ENCODE measurements at regions not wholly inside any gene's neighbourhood (a gene's known extent, or its start where the extent isn't known, plus 50 kb on each side); places are given as distances from the start of the nearest gene placed in this dataset.

DNA sequence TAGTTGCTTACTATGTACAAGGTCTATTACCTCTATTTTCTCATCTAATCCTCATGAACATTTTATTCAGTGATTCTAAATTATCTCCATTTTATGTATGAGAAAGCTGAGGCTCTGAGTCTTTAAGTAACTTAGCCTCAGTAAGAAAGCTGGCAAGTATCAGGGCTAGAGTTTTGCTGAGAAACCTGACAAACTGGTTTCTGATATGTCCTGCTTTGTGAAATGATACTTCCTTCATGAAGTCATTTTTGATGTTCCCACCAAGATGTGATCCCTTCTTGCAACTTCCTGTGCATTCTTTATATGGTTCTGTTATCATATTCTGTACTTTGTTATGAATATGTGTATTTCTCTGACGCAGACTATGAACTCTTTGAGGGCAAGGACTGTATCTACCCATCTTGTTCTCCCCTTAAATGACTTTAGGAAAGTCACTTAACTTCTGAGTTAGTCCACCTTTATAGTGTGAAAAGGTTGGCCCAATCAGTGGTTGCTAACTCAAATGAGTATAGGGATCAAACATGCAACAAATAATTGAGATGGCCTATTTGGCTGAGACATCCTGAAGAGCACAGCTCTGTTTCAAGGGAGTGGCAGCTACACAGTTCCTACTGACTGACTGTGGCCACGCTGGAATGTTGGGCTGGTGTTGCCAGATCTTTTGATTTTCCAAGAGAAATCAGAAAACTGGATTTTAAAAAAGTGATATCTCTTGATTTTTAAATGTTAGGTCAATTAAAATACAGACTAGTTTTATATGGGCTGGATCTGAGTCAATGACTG is 127.9 kb upstream of the AMOT start:
- no peaks in the 10 kb centered on the region for H4K20me1 ChIP-seq (replicated peaks in 1 of 2; ENCODE audit: control insufficient read depth in 1 of 2, insufficient read depth in 2 of 2, low read length in 2 of 2)
- DNase-seq (ENCODE audit: low read depth in 1 of 2, low spot score in 2 of 2), result no peak
- WGBS, 2 experiments (ENCODE audit: extremely low coverage in 1 of 2, insufficient coverage in 1 of 2, insufficient read length in 1 of 2, insufficient replicate concordance in 2 of 2, low coverage in 1 of 2, low lambda C conversion rate in 2 of 2, missing lambda C conversion rate in 1 of 2), result 92% methylated on average over 1 of the region's 2 CpGs; no CpG with 5 or more reads in 1 of the 2 experiments
- no peak overlapping the region for H4K8ac ChIP-seq (ENCODE audit: extremely low read depth, insufficient read depth, low read length)
- H2BK120ac ChIP-seq (replicated peaks; ENCODE audit: low read depth, low read length), result no peak overlapping the region
- H3K18ac ChIP-seq (ENCODE audit: extremely low read depth, low read length), result no peak overlapping the region
- H3K56ac ChIP-seq (replicated peaks; ENCODE audit: insufficient read length, low read depth, low read length), result no peak overlapping the region
- H3K27ac ChIP-seq (ENCODE audit: low read depth, low read length), result no peak overlapping the region
- H3K36me3 ChIP-seq (ENCODE audit: control insufficient read depth in 2 of 4, insufficient read depth in 4 of 4, low read length in 3 of 4), result no peaks in the 10 kb centered on the region
- no peaks in the 10 kb centered on the region for H3K9me3 ChIP-seq (ENCODE audit: insufficient read depth in 2 of 2, low read depth in 1 of 2, low read length in 1 of 2)
- H3K4me1 ChIP-seq (replicated peaks in 1 of 4; ENCODE audit: control insufficient read depth in 3 of 4, insufficient read depth in 4 of 4, low read length in 3 of 4), result no peaks in the 10 kb centered on the region
- H4K91ac ChIP-seq (replicated peaks; ENCODE audit: insufficient read length, low read length), result no peak overlapping the region
- no peak overlapping the region for H2BK20ac ChIP-seq (ENCODE audit: low read length)
- H2BK15ac ChIP-seq (ENCODE audit: low read length), result no peak overlapping the region
- no peak overlapping the region for H4K5ac ChIP-seq (ENCODE audit: insufficient read length, low read depth, low read length)
- no peak for FAIRE-seq
- no peaks in the 10 kb centered on the region for H3K23me2 ChIP-seq (ENCODE audit: low read depth, low read length)
- CTCF ChIA-PET (ENCODE audit: partially characterized antibody), result no interaction called here
- H2BK12ac ChIP-seq (ENCODE audit: low read depth, low read length), result no peak overlapping the region
- TF ChIP-seq KDM1A (IDR thresholded peaks at IDR 0.05; ENCODE audit: borderline replicate concordance, low read length), result no peak
- TF ChIP-seq TAF1 (IDR thresholded peaks at IDR 0.05; ENCODE audit: low read depth, low read length), result no peak
- TF ChIP-seq SP2 (IDR thresholded peaks at IDR 0.05; ENCODE audit: low read length), result no peak
- no peak for TF ChIP-seq BRCA1 (IDR thresholded peaks at IDR 0.05; ENCODE audit: low read depth, low read length)
- no peak for TF ChIP-seq RNF2 (IDR thresholded peaks at IDR 0.05; ENCODE audit: borderline replicate concordance, low read depth, low read length, missing control alignments, poor library complexity, severe bottlenecking)
- no peak for TF ChIP-seq CBX5 (IDR thresholded peaks at IDR 0.05; ENCODE audit: low read depth, low read length)
- no peak for TF ChIP-seq POLR2AphosphoS5 (IDR thresholded peaks at IDR 0.05; ENCODE audit: low read depth, low read length)
- H3K4ac ChIP-seq (replicated peaks; ENCODE audit: insufficient read length, low read depth, low read length), result no peak overlapping the region
- H3K79me2 ChIP-seq (ENCODE audit: control insufficient read depth in 1 of 2, insufficient read depth in 2 of 2, low read length in 2 of 2), result no peaks in the 10 kb centered on the region
- no peak overlapping the region for H3K4me2 ChIP-seq (ENCODE audit: insufficient read depth in 1 of 2, low read depth in 2 of 2, low read length in 2 of 2)
- no peak overlapping the region for H2AFZ ChIP-seq (ENCODE audit: low read length)
- no peak overlapping the region for H3K14ac ChIP-seq (ENCODE audit: insufficient read length)
- H3K23ac ChIP-seq (ENCODE audit: insufficient read length), result no peak overlapping the region
- no peaks in the 10 kb centered on the region for H3K27me3 ChIP-seq (replicated peaks in 1 of 4; ENCODE audit: control insufficient read depth in 3 of 4, extremely low read depth in 1 of 4, insufficient read depth in 3 of 4, low read length in 3 of 4)
- POLR2A ChIA-PET (ENCODE audit: partially characterized antibody), result no interaction called here
- no peaks in the 10 kb centered on the region for H3K79me1 ChIP-seq (ENCODE audit: low read depth, low read length)
- no peak overlapping the region for H3K4me3 ChIP-seq (ENCODE audit: extremely low read depth in 1 of 4, insufficient read depth in 2 of 4, low read depth in 3 of 4, low read length in 4 of 4)
- H3K9ac ChIP-seq (replicated peaks in 1 of 4; ENCODE audit: extremely low read depth in 1 of 4, low read depth in 3 of 4, low read length in 3 of 4), result no peak overlapping the region
- no peak overlapping the region for H2AK5ac ChIP-seq (ENCODE audit: low read depth, low read length)
- H2BK5ac ChIP-seq (ENCODE audit: low read depth, low read length), result no peak overlapping the region
